Neutrophil (primary cell): ENCODE measurements at regions not wholly inside any gene's neighbourhood (a gene's known extent, or its start where the extent isn't known, plus 50 kb on each side); places are given as distances from the start of the nearest gene placed in this dataset.

Experiments used
- H3K27ac ChIP-seq: fragments of 200-600 bp; sonication (generic); 2 replicates; pipeline ENCODE4 v1.5.1; 2016; ENCODE audit warnings: mild to moderate bottlenecking, moderate library complexity
- H3K27me3 ChIP-seq: fragments of 200-600 bp; sonication (generic); 2 replicates; pipeline ENCODE4 v1.6.0; 2016; ENCODE audit warnings: mild to moderate bottlenecking
- H3K36me3 ChIP-seq: fragments of 200-600 bp; sonication (generic); 2 replicates; pipeline ENCODE4 v1.5.1; 2017
- H3K4me1 ChIP-seq, 2 experiments: fragments of 200-600 bp in 1 of 2; sonication (generic) in 1 of 2; 1 replicate in 1 of 2; 2 replicates in 1 of 2; pipeline versions ENCODE4 v1.5.1 to v1.6.1; 2013 to 2016; ENCODE audit warnings: low read depth in 1 of 2, low read length in 1 of 2, mild to moderate bottlenecking in 1 of 2, moderate library complexity in 1 of 2; ENCODE audit not compliant: control insufficient read depth in 1 of 2, insufficient read depth in 1 of 2
- H3K4me3 ChIP-seq, 2 experiments: fragments of 200-600 bp in 1 of 2; sonication (generic) in 1 of 2; 1 replicate in 1 of 2; 2 replicates in 1 of 2; pipeline ENCODE4 v1.5.1; 2013 to 2016; ENCODE audit warnings: low read depth in 1 of 2, low read length in 1 of 2, mild to moderate bottlenecking in 1 of 2, moderate library complexity in 1 of 2
- H3K9me3 ChIP-seq: fragments of 200-600 bp; sonication (generic); 2 replicates; pipeline ENCODE4 v1.5.1; 2016
- TF ChIP-seq, protein P1 (sequence below): fragments of 200-600 bp; sonication (generic); IDR thresholded peaks from 2 replicates; pipeline ENCODE4 v1.5.1; 2016; ENCODE audit warnings: antibody characterized with exemption

DNA sequence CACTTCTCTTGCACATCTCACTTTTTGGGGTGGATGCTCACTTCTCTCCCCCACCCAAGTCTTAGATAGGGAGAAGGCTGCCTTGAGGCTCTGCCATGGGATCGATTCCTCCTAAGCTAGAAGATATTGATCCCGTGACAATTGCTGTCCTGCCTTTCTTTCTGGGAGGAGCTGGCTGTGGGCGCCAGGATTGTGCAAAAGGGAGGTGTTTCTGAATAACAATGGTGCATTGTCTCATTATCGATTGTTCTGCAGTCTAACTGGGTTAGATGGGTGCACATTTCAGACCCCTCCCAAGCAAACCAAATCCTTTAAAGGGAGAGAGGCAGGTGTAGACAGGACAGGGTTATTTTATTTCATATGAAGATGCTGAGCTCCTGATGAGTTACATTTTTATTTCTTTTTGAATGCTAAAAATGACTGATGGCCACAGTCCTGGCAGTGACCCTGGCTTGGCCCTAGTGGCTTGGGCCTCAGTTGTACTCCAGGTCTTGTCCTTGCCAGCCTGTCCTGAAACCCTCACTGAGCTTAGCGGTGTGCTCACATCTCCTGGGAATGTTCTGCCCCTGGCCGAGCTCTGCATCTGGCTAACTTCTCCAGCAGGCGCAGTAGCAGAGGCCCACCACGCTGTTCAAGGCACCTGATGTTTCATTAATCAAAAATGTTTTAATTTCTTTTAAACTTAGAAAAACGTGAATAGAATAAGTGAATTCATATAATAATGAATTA is 99.0 kb upstream of the KAZN start:
- Histone ChIP-seq H3K9me3 (no peaks in the 10 kb centered on the region), H3K27me3 (peaks cover 10% of the 10 kb centered on the region), H3K27ac (no peak overlapping the region), H3K4me3 (no peak overlapping the region), H3K4me1 (no peaks in the 10 kb centered on the region), H3K36me3 (no peaks in the 10 kb centered on the region)
- TF ChIP-seq, protein P1, sequence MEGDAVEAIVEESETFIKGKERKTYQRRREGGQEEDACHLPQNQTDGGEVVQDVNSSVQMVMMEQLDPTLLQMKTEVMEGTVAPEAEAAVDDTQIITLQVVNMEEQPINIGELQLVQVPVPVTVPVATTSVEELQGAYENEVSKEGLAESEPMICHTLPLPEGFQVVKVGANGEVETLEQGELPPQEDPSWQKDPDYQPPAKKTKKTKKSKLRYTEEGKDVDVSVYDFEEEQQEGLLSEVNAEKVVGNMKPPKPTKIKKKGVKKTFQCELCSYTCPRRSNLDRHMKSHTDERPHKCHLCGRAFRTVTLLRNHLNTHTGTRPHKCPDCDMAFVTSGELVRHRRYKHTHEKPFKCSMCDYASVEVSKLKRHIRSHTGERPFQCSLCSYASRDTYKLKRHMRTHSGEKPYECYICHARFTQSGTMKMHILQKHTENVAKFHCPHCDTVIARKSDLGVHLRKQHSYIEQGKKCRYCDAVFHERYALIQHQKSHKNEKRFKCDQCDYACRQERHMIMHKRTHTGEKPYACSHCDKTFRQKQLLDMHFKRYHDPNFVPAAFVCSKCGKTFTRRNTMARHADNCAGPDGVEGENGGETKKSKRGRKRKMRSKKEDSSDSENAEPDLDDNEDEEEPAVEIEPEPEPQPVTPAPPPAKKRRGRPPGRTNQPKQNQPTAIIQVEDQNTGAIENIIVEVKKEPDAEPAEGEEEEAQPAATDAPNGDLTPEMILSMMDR = no peak

DNA sequence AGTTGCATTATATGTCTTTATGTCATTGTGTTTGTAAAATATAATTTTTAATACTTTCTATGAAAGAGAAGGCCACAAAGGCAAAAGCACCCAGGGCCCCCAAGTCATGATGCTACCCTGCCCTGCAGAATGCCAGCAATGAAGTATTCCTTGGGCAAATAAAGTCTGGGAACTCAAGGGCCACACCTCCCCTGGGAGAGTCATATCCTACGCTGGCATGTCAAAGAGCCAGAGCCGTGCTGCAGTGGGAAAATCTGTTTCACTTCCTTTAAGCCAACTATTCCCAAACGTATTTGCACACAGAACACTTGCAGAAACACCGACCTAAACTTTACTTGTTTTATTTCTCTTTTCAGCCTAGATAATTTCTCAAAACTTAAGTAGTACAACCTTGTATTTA is 98.4 kb upstream of the KAZN start:
- Histone ChIP-seq H3K27me3 (peaks cover 9% of the 10 kb centered on the region), H3K4me1 (no peaks in the 10 kb centered on the region), H3K27ac (no peak overlapping the region), H3K4me3 (no peak overlapping the region), H3K36me3 (no peaks in the 10 kb centered on the region), H3K9me3 (no peaks in the 10 kb centered on the region)
- TF ChIP-seq, protein P1 = no peak

DNA sequence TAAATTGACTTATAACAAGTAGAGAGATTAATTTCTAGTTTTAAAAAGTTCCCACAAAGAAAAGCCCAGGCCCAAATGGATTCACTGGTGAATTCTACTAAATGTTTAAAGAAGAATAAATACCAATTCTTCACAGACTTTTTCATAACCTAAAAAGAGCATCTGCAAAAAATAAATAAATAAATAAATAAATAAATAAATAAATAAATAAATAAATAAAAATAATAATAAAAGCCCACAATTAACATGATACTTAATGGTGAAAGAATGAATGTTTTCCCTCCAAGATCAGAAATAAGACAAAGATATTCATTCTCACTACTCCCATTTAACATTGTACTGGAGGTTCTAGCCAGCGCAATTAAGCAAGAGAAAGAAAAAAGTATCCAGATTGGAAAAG is 97.6 kb upstream of the KAZN start:
- no peak overlapping the region for H3K4me3 ChIP-seq
- TF ChIP-seq, protein P1 = no peak
- H3K27ac ChIP-seq = no peak overlapping the region
- peaks cover 4% of the 10 kb centered on the region for H3K27me3 ChIP-seq
- no peaks in the 10 kb centered on the region for H3K9me3 ChIP-seq
- no peaks in the 10 kb centered on the region for H3K4me1 ChIP-seq
- H3K36me3 ChIP-seq = no peaks in the 10 kb centered on the region

DNA sequence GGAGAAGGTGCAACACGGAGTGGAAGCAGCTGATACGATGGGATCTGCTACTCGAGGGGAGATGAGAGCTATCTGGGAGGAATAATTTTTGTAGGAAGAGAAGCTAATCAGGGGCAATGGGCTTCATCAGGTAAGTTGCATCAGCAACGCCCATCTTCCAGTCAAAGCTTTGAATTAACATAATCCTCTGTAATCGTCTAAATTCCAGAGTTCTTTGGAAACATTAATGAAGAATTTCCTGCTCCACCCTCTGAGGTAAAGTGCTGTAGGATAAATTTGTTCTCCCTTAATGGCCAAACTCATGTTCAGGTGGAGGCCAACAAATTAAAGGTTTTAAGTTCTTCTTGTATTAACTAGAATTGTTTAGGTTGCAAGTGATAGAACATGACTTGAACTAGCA is 94.0 kb upstream of the KAZN start:
- TF ChIP-seq, protein P1 = no peak
- Histone ChIP-seq H3K4me1 (no peaks in the 10 kb centered on the region), H3K9me3 (no peaks in the 10 kb centered on the region), H3K36me3 (no peaks in the 10 kb centered on the region), H3K4me3 (no peak overlapping the region), H3K27me3 (peaks cover 4% of the 10 kb centered on the region), H3K27ac (no peak overlapping the region)

DNA sequence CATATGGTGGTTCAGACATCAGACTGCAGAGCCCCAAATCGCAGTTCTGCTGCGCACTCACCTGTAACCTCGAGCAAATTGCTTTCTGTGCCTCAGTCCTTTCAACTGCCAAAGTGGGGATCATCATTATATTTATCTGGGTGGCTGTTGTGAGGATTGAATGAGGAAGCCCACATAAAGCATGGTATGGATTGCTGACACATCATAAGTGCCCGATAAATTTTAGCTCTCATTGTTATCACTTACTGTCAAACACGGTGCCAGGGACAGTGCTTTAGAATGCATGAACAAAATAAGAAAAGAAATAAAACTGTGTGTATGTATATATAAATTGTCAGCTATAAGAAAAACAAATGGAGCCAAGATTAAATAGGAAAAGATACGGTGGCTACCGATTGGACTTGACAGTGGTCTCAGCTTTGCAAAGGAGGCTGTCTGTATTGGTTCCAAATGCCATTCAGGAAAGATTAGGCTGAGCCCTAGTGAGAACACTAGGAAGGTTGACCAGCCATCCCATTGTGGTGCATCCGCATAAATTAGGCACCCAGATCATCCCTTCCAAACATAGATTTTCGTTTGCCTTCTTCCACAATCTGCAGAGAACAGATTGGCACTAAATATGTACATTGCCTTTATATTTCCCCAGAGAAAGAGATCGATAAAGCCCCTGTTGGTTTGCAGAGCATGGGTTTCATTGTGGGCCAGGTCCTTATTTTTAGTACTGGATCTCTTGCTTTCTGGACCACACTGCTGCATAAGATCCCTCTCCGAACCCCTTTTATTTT is 91.8 kb upstream of the KAZN start:
- Histone ChIP-seq H3K27me3 (no peaks in the 10 kb centered on the region), H3K9me3 (no peaks in the 10 kb centered on the region), H3K4me3 (no peak overlapping the region), H3K27ac (no peak overlapping the region), H3K4me1 (no peaks in the 10 kb centered on the region), H3K36me3 (no peaks in the 10 kb centered on the region)
- TF ChIP-seq, protein P1 = no peak
